AG04449 (cell line): ENCODE measurements at regions not wholly inside any gene's neighbourhood (a gene's known extent, or its start where the extent isn't known, plus 50 kb on each side); places are given as distances from the start of the nearest gene placed in this dataset.

ENCODE experiments used
- CTCF ChIA-PET: fragments of 350-600 bp; formaldehyde crosslinking; extraction: SDS; loops from one replicate; lab custom pipeline; 2021; ENCODE audit warnings: antibody characterized with exemption; lab: Yijun Ruan, JAX
- POLR2A ChIA-PET: fragments of 400-600, 350-600 bp; formaldehyde crosslinking; extraction: SDS; loops from one replicate; lab custom pipeline; 2020; ENCODE audit warnings: antibody characterized with exemption, inconsistent platforms; lab: Yijun Ruan, JAX
- DNase-seq: peaks from one replicate; pipeline ENCODE4 v3.0.0-alpha.2; 2010; ENCODE audit warnings: low read depth, low spot score
- H3K4me3 ChIP-seq: 2 replicates; pipeline ENCODE4 v1.5.1; 2011; ENCODE audit warnings: low read depth, mild to moderate bottlenecking, control low read depth, low read length
- CTCF ChIP-seq: IDR thresholded peaks from one replicate; pipeline ENCODE4 v1.5.1; 2011; ENCODE audit warnings: mild to moderate bottlenecking, moderate library complexity, low read length, control low read depth, inconsistent platforms; ENCODE audit not compliant: insufficient read depth; ENCODE audit errors: missing control alignments

- no peak overlapping the region for H3K4me3 ChIP-seq
- no peak for TF ChIP-seq CTCF
- ChIA-PET CTCF (interaction anchor here (6.6 to 16.9 kb wide), 2 partner anchors 15 to 137 kb away, joined by 27 to 152 read pairs; no protein-coding TSS in a partner anchor), POLR2A (no interaction called here)
- DNase-seq = no peak
These were observed 51.7 kb upstream of the RCN1 start for GRCh38 chr11:32039149-32039548.

GRCh38 chr11:32034680-32035079 lies 56.2 kb upstream of the RCN1 start:
- DNase-seq = peak; percentile 40
- ChIA-PET POLR2A (interaction anchor here (1.0 kb wide), 2 partner anchors 56 to 59 kb away, joined by 3 to 4 read pairs; partner anchors contain the start of gene RCN1), CTCF (interaction anchor here (0.6 to 16.9 kb wide), 6 partner anchors 9 to 227 kb away, joined by 3 to 152 read pairs (median 4); no protein-coding TSS in a partner anchor)
- TF ChIP-seq CTCF = no peak
- no peak overlapping the region for H3K4me3 ChIP-seq

- ChIA-PET CTCF (interaction anchor here (0.9 to 16.9 kb wide), 4 partner anchors 11 to 142 kb away, joined by 3 to 152 read pairs (median 15); no protein-coding TSS in a partner anchor), POLR2A (interaction anchor here (1.0 kb wide), 2 partner anchors 56 to 58 kb away, joined by 3 to 4 read pairs; partner anchors contain the start of gene RCN1)
- no peak for TF ChIP-seq CTCF
- H3K4me3 ChIP-seq = no peak overlapping the region
- DNase-seq = peak; percentile 100
These were observed 56.7 kb upstream of the RCN1 start for GRCh38 chr11:32034149-32034548.

GRCh38 chr11:32033491-32033890 lies 57.4 kb upstream of the RCN1 start:
- no peak for DNase-seq
- H3K4me3 ChIP-seq = no peak overlapping the region
- ChIA-PET CTCF (interaction anchor here (1.0 to 16.9 kb wide), 3 partner anchors 21 to 143 kb away, joined by 3 to 152 read pairs (median 27); no protein-coding TSS in a partner anchor), POLR2A (interaction anchor here (1.0 kb wide), 1 partner anchor 58 kb away, joined by 3 read pairs; no protein-coding TSS in a partner anchor)
- TF ChIP-seq CTCF = no peak

GRCh38 chr11:32033067-32033466 lies 57.8 kb upstream of the RCN1 start:
- no peak for DNase-seq
- TF ChIP-seq CTCF = no peak
- CTCF ChIA-PET = interaction anchor here (1.2 to 16.9 kb wide), 3 partner anchors 21 to 143 kb away, joined by 5 to 152 read pairs (median 27); no protein-coding TSS in a partner anchor
- POLR2A ChIA-PET = no interaction called here
- H3K4me3 ChIP-seq = no peak overlapping the region

GRCh38 chr11:32032478-32032877 lies 58.4 kb upstream of the RCN1 start:
- no peak for TF ChIP-seq CTCF
- CTCF ChIA-PET = interaction anchor here (1.2 to 16.9 kb wide), 3 partner anchors 22 to 144 kb away, joined by 5 to 152 read pairs (median 27); no protein-coding TSS in a partner anchor
- POLR2A ChIA-PET = no interaction called here
- no peak for DNase-seq
- H3K4me3 ChIP-seq = no peak overlapping the region
